ENCODE measurements at regions not wholly inside any gene's neighbourhood (a gene's known extent, or its start where the extent isn't known, plus 50 kb on each side); places are given as distances from the start of the nearest gene placed in this dataset.

GRCh38 chr12:87096082-87096585 lies 839.9 kb upstream of the MGAT4C start:
- Histone ChIP-seq H3F3A (ENCODE audit: control insufficient read depth, insufficient read depth) (no peaks in the 10 kb centered on the region), H3K27me3 (ENCODE audit: control insufficient read depth, low read length) (no peaks in the 10 kb centered on the region), H3K27ac (ENCODE audit: low read depth, low read length) (no peak overlapping the region), H3K36me3 (ENCODE audit: control insufficient read depth, low read length) (no peaks in the 10 kb centered on the region), H4K20me1 (ENCODE audit: control insufficient read depth, insufficient read depth, low read depth, low read length) (no peaks in the 10 kb centered on the region), H3K4me1 (ENCODE audit: control insufficient read depth, low read length) (no peaks in the 10 kb centered on the region), H3K79me2 (ENCODE audit: control insufficient read depth, low read length) (no peaks in the 10 kb centered on the region), H3K4me3 (ENCODE audit: low read length) (no peak overlapping the region), H3K4me2 (ENCODE audit: low read length) (no peak overlapping the region), H3K9me3 (ENCODE audit: control insufficient read depth, insufficient read depth, low read length) (no peaks in the 10 kb centered on the region), H3K9me2 (replicated peaks; ENCODE audit: control insufficient read depth, low read length) (no peaks in the 10 kb centered on the region)
- TF ChIP-seq EZH2phosphoT487 (IDR thresholded peaks at IDR 0.05; ENCODE audit: borderline replicate concordance, low read length) (no peak), CTCF (IDR thresholded peaks at IDR 0.05; ENCODE audit: low read depth, low read length, poor library complexity, severe bottlenecking) (no peak)

GRCh38 chr12:87094356-87094755 lies 838.2 kb upstream of the MGAT4C start:
- TF ChIP-seq EZH2phosphoT487 (IDR thresholded peaks at IDR 0.05; ENCODE audit: borderline replicate concordance, low read length) (no peak), CTCF (IDR thresholded peaks at IDR 0.05; ENCODE audit: low read depth, low read length, poor library complexity, severe bottlenecking) (no peak)

GRCh38 chr12:87092421-87092820 lies 836.2 kb upstream of the MGAT4C start:
- no peaks in the 10 kb centered on the region for H4K20me1 ChIP-seq (ENCODE audit: control insufficient read depth, insufficient read depth, low read depth, low read length)
- no peaks in the 10 kb centered on the region for H3K27me3 ChIP-seq (ENCODE audit: control insufficient read depth, low read length)
- no peak for TF ChIP-seq CTCF (IDR thresholded peaks at IDR 0.05; ENCODE audit: low read depth, low read length, poor library complexity, severe bottlenecking)
- no peak for TF ChIP-seq EZH2phosphoT487 (IDR thresholded peaks at IDR 0.05; ENCODE audit: borderline replicate concordance, low read length)

More at GRCh38 chr12:87094356-87094755, 838.2 kb upstream of the MGAT4C start:
- Histone ChIP-seq H3K4me2 (ENCODE audit: low read length) (no peak overlapping the region), H3K9me2 (replicated peaks; ENCODE audit: control insufficient read depth, low read length) (no peaks in the 10 kb centered on the region), H3K27me3 (ENCODE audit: control insufficient read depth, low read length) (no peaks in the 10 kb centered on the region), H3K4me1 (ENCODE audit: control insufficient read depth, low read length) (no peaks in the 10 kb centered on the region), H3K36me3 (ENCODE audit: control insufficient read depth, low read length) (no peaks in the 10 kb centered on the region), H3F3A (ENCODE audit: control insufficient read depth, insufficient read depth) (no peaks in the 10 kb centered on the region), H3K4me3 (ENCODE audit: low read length) (no peak overlapping the region), H4K20me1 (ENCODE audit: control insufficient read depth, insufficient read depth, low read depth, low read length) (no peaks in the 10 kb centered on the region), H3K27ac (ENCODE audit: low read depth, low read length) (no peak overlapping the region), H3K79me2 (ENCODE audit: control insufficient read depth, low read length) (no peaks in the 10 kb centered on the region), H3K9me3 (ENCODE audit: control insufficient read depth, insufficient read depth, low read length) (no peaks in the 10 kb centered on the region)

More at GRCh38 chr12:87092421-87092820, 836.2 kb upstream of the MGAT4C start:
- Histone ChIP-seq H3K9me3 (ENCODE audit: control insufficient read depth, insufficient read depth, low read length) (no peaks in the 10 kb centered on the region), H3K36me3 (ENCODE audit: control insufficient read depth, low read length) (no peaks in the 10 kb centered on the region), H3K9me2 (replicated peaks; ENCODE audit: control insufficient read depth, low read length) (no peaks in the 10 kb centered on the region), H3K4me1 (ENCODE audit: control insufficient read depth, low read length) (no peaks in the 10 kb centered on the region), H3K79me2 (ENCODE audit: control insufficient read depth, low read length) (no peaks in the 10 kb centered on the region), H3K4me2 (ENCODE audit: low read length) (no peak overlapping the region), H3K4me3 (ENCODE audit: low read length) (no peak overlapping the region), H3F3A (ENCODE audit: control insufficient read depth, insufficient read depth) (no peaks in the 10 kb centered on the region), H3K27ac (ENCODE audit: low read depth, low read length) (no peak overlapping the region)

Measured in DOHH2 (cell line).